Endothelial cell of umbilical vein (primary cell): ENCODE measurements at regions not wholly inside any gene's neighbourhood (a gene's known extent, or its start where the extent isn't known, plus 50 kb on each side); places are given as distances from the start of the nearest gene placed in this dataset.

ENCODE experiments used
- BruUV-seq: library from RNA; stranded (reverse); fragments of 400-500 nt; replicated peaks from 2 replicates; lab custom pipeline; 2021; lab: Mats Ljungman, UMichigan
- CTCF ChIA-PET: fragments of 300-600, 350-600 bp; sonication (Branson Sonifier 250); formaldehyde crosslinking; loops from one replicate; lab custom pipeline; 2021; ENCODE audit warnings: antibody characterized with exemption, inconsistent platforms; lab: Charles Lee
- POLR2A ChIA-PET: fragments of 300-600, 350-600 bp; sonication (Branson Sonifier 250); formaldehyde crosslinking; loops from one replicate; lab custom pipeline; 2021; ENCODE audit warnings: antibody characterized with exemption, inconsistent platforms; lab: Charles Lee
- DNase-seq: peaks from one replicate; pipeline ENCODE4 v3.0.0-alpha.2; 2011; ENCODE audit warnings: low read depth, low spot score
- FAIRE-seq: peaks from 2 replicates; lab custom pipeline; 2011; peaks lifted over from hg19 to GRCh38; lab: Jason Lieb, UNC
- H2AFZ ChIP-seq: 2 replicates; pipeline ENCODE4 v1.6.0; 2012; ENCODE audit warnings: low read depth, low read length, control low read depth, inconsistent platforms
- H3K27ac ChIP-seq: 2 replicates; pipeline ENCODE4 v1.5.1; 2011; ENCODE audit warnings: low read depth, mild to moderate bottlenecking, control low read depth, low read length, moderate library complexity; ENCODE audit not compliant: insufficient read depth
- H3K27me3 ChIP-seq, 2 experiments: 2 replicates each; pipeline versions ENCODE4 v1.6.0 to v1.6.1; 2011; ENCODE audit warnings: low read length in 2 of 2, mixed read lengths in 1 of 2; ENCODE audit not compliant: control insufficient read depth in 2 of 2, insufficient read depth in 2 of 2
- H3K36me3 ChIP-seq, 2 experiments: 2 replicates in 1 of 2; 3 replicates in 1 of 2; pipeline ENCODE4 v1.5.1; 2011; ENCODE audit warnings: low read length in 2 of 2, mild to moderate bottlenecking in 1 of 2, moderate library complexity in 1 of 2; ENCODE audit not compliant: control insufficient read depth in 2 of 2, insufficient read depth in 2 of 2; ENCODE audit errors: extremely low read depth in 1 of 2
- H3K4me1 ChIP-seq: 3 replicates; pipeline ENCODE4 v1.5.1; 2011; ENCODE audit warnings: mild to moderate bottlenecking, low read length; ENCODE audit not compliant: control insufficient read depth, insufficient read depth; ENCODE audit errors: extremely low read depth
- H3K4me2 ChIP-seq: 2 replicates; pipeline ENCODE4 v1.6.1; 2011; ENCODE audit warnings: low read length, control low read depth, mixed read lengths; ENCODE audit not compliant: insufficient read depth
- H3K4me3 ChIP-seq, 3 experiments: fragments of 200-600 bp in 1 of 3; sonication (generic), shearing (Covaris generic) in 1 of 3; replicated peaks in 1 of 3; 2 replicates each; pipeline ENCODE4 v1.5.1; 2011 to 2016; ENCODE audit warnings: control low read depth in 3 of 3, low read length in 3 of 3, mild to moderate bottlenecking in 2 of 3, inconsistent platforms in 1 of 3, low read depth in 1 of 3, moderate library complexity in 1 of 3; ENCODE audit not compliant: insufficient read depth in 1 of 3
- H3K79me2 ChIP-seq: 2 replicates; pipeline ENCODE4 v1.6.0; 2012; ENCODE audit warnings: low read length, inconsistent platforms; ENCODE audit not compliant: control insufficient read depth, insufficient read depth
- H3K9ac ChIP-seq: replicated peaks from 2 replicates; pipeline ENCODE3; 2011; ENCODE audit warnings: low read length, control low read depth; ENCODE audit not compliant: insufficient read depth; ENCODE audit errors: extremely low read depth
- H3K9me1 ChIP-seq: replicated peaks from 3 replicates; pipeline ENCODE4 v1.6.0; 2011; ENCODE audit warnings: mild to moderate bottlenecking, low read length; ENCODE audit not compliant: control insufficient read depth, insufficient read depth; ENCODE audit errors: extremely low read depth
- H3K9me3 ChIP-seq: replicated peaks from 2 replicates; pipeline ENCODE4 v1.5.1; 2012; ENCODE audit warnings: low read length, inconsistent platforms; ENCODE audit not compliant: control insufficient read depth, insufficient read depth
- H4K20me1 ChIP-seq: replicated peaks from 2 replicates; pipeline ENCODE3; 2011; ENCODE audit warnings: mild to moderate bottlenecking, low read length; ENCODE audit not compliant: control insufficient read depth, insufficient read depth; ENCODE audit errors: extremely low read depth
- CTCF ChIP-seq, 2 donors: IDR thresholded peaks; 1 replicate in 1 of 2; 2 replicates in 1 of 2; pipeline ENCODE4 v1.5.1; 2011; ENCODE audit warnings: low read length in 2 of 2, mild to moderate bottlenecking in 2 of 2, moderate library complexity in 2 of 2, control low read depth in 1 of 2, inconsistent platforms in 1 of 2, low read depth in 1 of 2; ENCODE audit not compliant: insufficient read depth in 1 of 2; ENCODE audit errors: extremely low read depth in 1 of 2
- EZH2 ChIP-seq: IDR thresholded peaks from 2 replicates; pipeline ENCODE4 v1.6.1; 2012; ENCODE audit warnings: borderline replicate concordance, low read depth, mild to moderate bottlenecking, moderate library complexity, low read length, inconsistent platforms; ENCODE audit not compliant: severe bottlenecking
- FOS ChIP-seq: IDR thresholded peaks from 2 replicates; pipeline ENCODE4 v1.6.1; 2011; ENCODE audit warnings: mild to moderate bottlenecking, low read length, moderate library complexity, borderline replicate concordance; ENCODE audit not compliant: insufficient read depth
- GATA2 ChIP-seq: IDR thresholded peaks from 2 replicates; pipeline ENCODE4 v1.7.0; 2011; ENCODE audit warnings: low read depth, mild to moderate bottlenecking, moderate library complexity, mixed read lengths, low read length; ENCODE audit not compliant: insufficient read length, insufficient read depth
- JUN ChIP-seq: IDR thresholded peaks from 2 replicates; pipeline ENCODE4 v1.6.1; 2011; ENCODE audit warnings: borderline replicate concordance, low read depth; ENCODE audit not compliant: insufficient read length, insufficient read depth
- MAX ChIP-seq: IDR thresholded peaks from 2 replicates; pipeline ENCODE4 v1.6.1; 2011; ENCODE audit not compliant: insufficient read depth, insufficient read length
- MYC ChIP-seq: IDR thresholded peaks from one replicate; pipeline ENCODE4 v1.6.1; 2011; ENCODE audit warnings: mild to moderate bottlenecking, low read depth, low read length
- POLR2A ChIP-seq: IDR thresholded peaks from 2 replicates; pipeline ENCODE4 v1.6.1; 2012; ENCODE audit warnings: low read depth, mild to moderate bottlenecking, control low read depth, low read length
- POLR2AphosphoS5 ChIP-seq: IDR thresholded peaks from 2 replicates; pipeline ENCODE4 v1.6.1; 2012; ENCODE audit warnings: low read depth, mild to moderate bottlenecking, control low read depth, low read length, moderate library complexity; ENCODE audit not compliant: insufficient read depth
- dilution Hi-C: fragments of 300-500 bp; cut with MboI; formaldehyde crosslinking; loops from one replicate; pipeline ENCODE4 v1.15.0; 2019; ENCODE audit warnings: low sequenced_read_pairs; ENCODE audit not compliant: extremely low pct_ligation_motif_present
- intact Hi-C: fragments of 100-400 bp; cut with micrococcal nuclease; formaldehyde crosslinking; loops from one replicate; pipeline ENCODE4 v1.10.0; 2022

GRCh38 chr10:78718032-78718572 is 350.7 kb upstream of the ZMIZ1 start:
- Histone ChIP-seq H3K9me3 (no peaks in the 10 kb centered on the region), H3K4me1 (no peaks in the 10 kb centered on the region), H3K4me2 (no peak overlapping the region), H4K20me1 (no peaks in the 10 kb centered on the region), H3K79me2 (no peaks in the 10 kb centered on the region), H3K9ac (no peak overlapping the region), H2AFZ (no peak overlapping the region), H3K36me3 (no peaks in the 10 kb centered on the region), H3K9me1 (no peaks in the 10 kb centered on the region), H3K4me3 (no peak overlapping the region), H3K27ac (no peak overlapping the region), H3K27me3 (peaks cover 15 to 22% of the 10 kb centered on the region in 2 experiments)
- intact Hi-C loops, result no loop called here
- no peak for DNase-seq
- FAIRE-seq, result no peak
- dilution Hi-C loops, result no loop called here
- ChIA-PET CTCF (no interaction called here), POLR2A (no interaction called here)
- TF ChIP-seq GATA2, result no peak
- TF ChIP-seq CTCF (IDR thresholded peaks at IDR 0.05; ENCODE audit: extremely low read depth in 1 of 2, insufficient read depth in 1 of 2, low read depth in 1 of 2, low read length in 2 of 2), result no peak
- no peak for TF ChIP-seq JUN
- TF ChIP-seq FOS, result no peak
- no peak for TF ChIP-seq POLR2AphosphoS5
- no peak for TF ChIP-seq MYC
- no peak for TF ChIP-seq MAX
- TF ChIP-seq POLR2A, result no peak
- TF ChIP-seq EZH2, result no peak
- BruUV-seq, result no TSS peak
